ENCODE measurements at regions not wholly inside any gene's neighbourhood (a gene's known extent, or its start where the extent isn't known, plus 50 kb on each side); places are given as distances from the start of the nearest gene placed in this dataset.

GRCh38 chr1:221832151-221832550 lies 90.3 kb upstream of the DUSP10 start:
- no peak for TF ChIP-seq CTCF (IDR thresholded peaks at IDR 0.05)
- no peak for TF ChIP-seq POLR2A (IDR thresholded peaks at IDR 0.05)
